Mucosa of descending colon (tissue), 3 donors: ENCODE measurements at regions not wholly inside any gene's neighbourhood (a gene's known extent, or its start where the extent isn't known, plus 50 kb on each side); places are given as distances from the start of the nearest gene placed in this dataset.
"Not testable (repeated sequence)": the region's sequence is repeated elsewhere in the genome, so short reads cannot be mapped to it uniquely, and the experiment has no call there.

Source experiments
- ATAC-seq: fragments of 200-7000 bp; cut with Tn5 transposase; one replicate; pipeline ENCODE4 v1.9.1; 2020; ENCODE audit warnings: mild to moderate bottlenecking, moderate library complexity
- DNase-seq, 3 donors: peaks; one replicate each; pipeline ENCODE4 v3.0.0-alpha.2; 2020
- H3K36me3 ChIP-seq: fragments of 200-600 bp; one replicate; pipeline ENCODE4 v1.8.0; 2021; ENCODE audit warnings: low read depth, mild to moderate bottlenecking
- H3K4me1 ChIP-seq: fragments of 200-600 bp; one replicate; pipeline ENCODE4 v1.8.0; 2021; ENCODE audit warnings: low read depth, mild to moderate bottlenecking
- H3K4me3 ChIP-seq: fragments of 200-600 bp; one replicate; pipeline ENCODE4 v1.8.0; 2021; ENCODE audit warnings: mild to moderate bottlenecking
- H3K9me3 ChIP-seq: fragments of 200-600 bp; one replicate; pipeline ENCODE4 v1.8.0; 2021; ENCODE audit warnings: mild to moderate bottlenecking
- intact Hi-C, 2 donors: fragments of 100-400 bp; cut with DNase I in 1 of 2; cut with micrococcal nuclease in 1 of 2; formaldehyde crosslinking; loops; one replicate each; pipeline versions ENCODE4 v1.11.0 to v1.11.1; 2022; cut with DNase I, micrococcal nuclease
- TF ChIP-seq, protein P1 (sequence below): fragments of 200-600 bp; IDR thresholded peaks from one replicate; pipeline ENCODE4 v1.8.0; 2022; ENCODE audit warnings: antibody characterized with exemption, mild to moderate bottlenecking
- donor health status: DM: no; HTN: no; CAD: no; lungs with moderate emphysema.
- donor health status: DM: no; HTN: no; CAD: no.
- donor health status: DM: no; HTN: yes; CAD: no.

DNA sequence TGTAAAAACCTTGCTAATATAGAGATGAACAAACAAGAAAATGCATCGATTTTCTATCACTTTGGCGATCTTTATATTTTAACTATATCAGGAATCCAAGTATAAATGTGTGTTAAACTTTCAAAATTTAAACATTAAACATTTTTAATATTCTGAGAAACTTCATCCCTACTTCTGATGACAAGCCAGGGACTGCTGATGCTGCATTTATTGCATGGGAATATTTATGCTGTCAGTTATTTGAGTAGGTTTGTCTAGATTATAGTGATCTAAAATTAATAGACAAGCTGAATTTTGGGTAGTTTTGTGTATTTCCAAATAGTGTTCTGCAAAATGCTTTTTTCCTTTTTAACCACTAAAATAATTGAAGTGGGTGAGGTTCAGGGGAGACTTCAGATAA lies 175.3 kb downstream of the LEPR start:
- intact Hi-C loops, result no loop called here
- Histone ChIP-seq H3K36me3 (no peaks in the 10 kb centered on the region), H3K4me3 (no peak overlapping the region), H3K4me1 (no peaks in the 10 kb centered on the region), H3K9me3 (no peaks in the 10 kb centered on the region)
- ATAC-seq, result no peak
- TF ChIP-seq, protein P1, sequence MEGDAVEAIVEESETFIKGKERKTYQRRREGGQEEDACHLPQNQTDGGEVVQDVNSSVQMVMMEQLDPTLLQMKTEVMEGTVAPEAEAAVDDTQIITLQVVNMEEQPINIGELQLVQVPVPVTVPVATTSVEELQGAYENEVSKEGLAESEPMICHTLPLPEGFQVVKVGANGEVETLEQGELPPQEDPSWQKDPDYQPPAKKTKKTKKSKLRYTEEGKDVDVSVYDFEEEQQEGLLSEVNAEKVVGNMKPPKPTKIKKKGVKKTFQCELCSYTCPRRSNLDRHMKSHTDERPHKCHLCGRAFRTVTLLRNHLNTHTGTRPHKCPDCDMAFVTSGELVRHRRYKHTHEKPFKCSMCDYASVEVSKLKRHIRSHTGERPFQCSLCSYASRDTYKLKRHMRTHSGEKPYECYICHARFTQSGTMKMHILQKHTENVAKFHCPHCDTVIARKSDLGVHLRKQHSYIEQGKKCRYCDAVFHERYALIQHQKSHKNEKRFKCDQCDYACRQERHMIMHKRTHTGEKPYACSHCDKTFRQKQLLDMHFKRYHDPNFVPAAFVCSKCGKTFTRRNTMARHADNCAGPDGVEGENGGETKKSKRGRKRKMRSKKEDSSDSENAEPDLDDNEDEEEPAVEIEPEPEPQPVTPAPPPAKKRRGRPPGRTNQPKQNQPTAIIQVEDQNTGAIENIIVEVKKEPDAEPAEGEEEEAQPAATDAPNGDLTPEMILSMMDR, result no peak
- no peak for DNase-seq

DNA sequence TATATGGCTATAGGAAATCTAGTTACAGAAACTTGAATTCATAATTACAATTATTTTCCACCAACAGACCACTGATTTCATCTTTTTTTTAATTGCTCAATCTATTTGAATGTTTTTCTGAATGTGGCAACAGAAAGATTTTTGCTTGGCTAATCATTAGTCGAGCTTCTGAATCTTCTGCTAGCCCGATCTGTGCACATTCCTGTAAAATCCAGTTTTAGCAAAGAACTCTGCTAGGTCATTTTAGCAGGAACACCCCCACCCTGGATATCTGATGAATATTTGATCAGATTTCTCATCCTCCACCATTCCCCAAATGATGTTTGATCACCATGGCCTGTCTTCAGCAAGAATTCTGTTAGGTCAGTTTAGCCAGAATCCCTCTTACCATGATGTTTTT lies 176.3 kb downstream of the LEPR start:
- no peak for DNase-seq
- Histone ChIP-seq H3K4me3 (no peak overlapping the region), H3K4me1 (no peaks in the 10 kb centered on the region), H3K36me3 (no peaks in the 10 kb centered on the region), H3K9me3 (no peaks in the 10 kb centered on the region)
- intact Hi-C loops, result no loop called here
- ATAC-seq, result no peak
- TF ChIP-seq, protein P1, result no peak

DNA sequence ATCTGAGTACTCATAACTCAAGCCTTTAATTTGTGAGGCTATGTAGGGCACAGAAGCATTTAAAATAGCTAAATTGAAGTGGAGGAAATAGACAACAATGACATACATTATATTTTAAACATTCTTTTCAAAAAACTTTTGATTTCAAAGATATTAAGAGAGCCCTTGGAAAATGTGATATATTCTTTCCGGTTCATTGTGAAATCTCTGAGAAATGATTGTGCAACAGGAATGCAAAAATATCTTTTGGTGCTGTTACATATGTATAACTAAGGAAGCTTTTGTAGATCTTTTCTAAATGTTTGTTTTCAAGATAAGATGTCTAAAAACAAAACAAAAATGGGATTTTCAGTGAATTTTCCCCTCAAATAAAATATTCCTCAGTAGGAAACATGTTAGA lies 185.2 kb downstream of the LEPR start:
- no peaks in the 10 kb centered on the region for H3K36me3 ChIP-seq
- ATAC-seq, result no peak
- no peaks in the 10 kb centered on the region for H3K4me1 ChIP-seq
- no peaks in the 10 kb centered on the region for H3K9me3 ChIP-seq
- no peak for DNase-seq
- H3K4me3 ChIP-seq, result no peak overlapping the region
- intact Hi-C loops, result no loop called here
- TF ChIP-seq, protein P1, result no peak

DNA sequence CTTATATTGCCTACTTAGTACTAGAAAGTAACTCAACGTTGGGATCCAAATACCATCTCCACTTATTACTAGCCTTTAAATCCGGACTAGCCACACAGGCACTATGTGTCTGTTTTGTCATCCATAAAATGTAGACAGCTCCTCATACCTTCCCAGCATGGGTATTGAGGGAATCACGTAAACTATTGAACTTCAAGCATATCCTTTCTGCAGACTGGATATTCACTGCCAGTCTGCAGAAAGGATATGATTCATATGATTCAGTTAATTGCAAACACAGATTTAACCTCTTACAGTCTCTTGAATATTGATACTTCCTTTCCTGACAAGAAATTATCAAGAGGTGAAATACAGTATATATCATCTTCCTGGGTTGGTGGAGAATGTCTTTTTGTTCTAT lies 186.0 kb downstream of the LEPR start:
- DNase-seq, result no peak
- no peak overlapping the region for H3K4me3 ChIP-seq
- TF ChIP-seq, protein P1, result no peak
- intact Hi-C loops, result no loop called here
- H3K4me1 ChIP-seq, result no peaks in the 10 kb centered on the region
- H3K36me3 ChIP-seq, result no peaks in the 10 kb centered on the region
- no peak for ATAC-seq
- H3K9me3 ChIP-seq, result no peaks in the 10 kb centered on the region

DNA sequence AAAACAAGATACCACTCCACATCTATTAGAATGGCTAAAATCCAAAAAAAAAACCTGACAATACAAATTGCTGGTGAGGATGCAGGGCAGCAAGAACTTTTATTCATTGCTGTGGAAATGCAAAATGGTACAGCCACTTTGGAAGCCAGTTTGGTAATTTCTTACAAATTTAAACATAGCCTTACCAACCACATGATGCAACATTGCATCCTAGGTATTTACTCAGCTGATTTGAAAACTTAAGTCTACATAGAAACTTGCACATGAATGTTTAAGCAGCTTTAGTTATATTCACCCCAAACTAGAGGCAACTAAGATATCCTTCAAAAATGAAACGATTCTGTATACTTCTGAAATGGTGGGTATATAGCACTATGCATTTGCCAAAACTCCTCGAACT lies 178.8 kb upstream of the PDE4B start:
- TF ChIP-seq, protein P1, result no peak
- H3K9me3 ChIP-seq, result no peaks in the 10 kb centered on the region
- DNase-seq, result no peak
- ATAC-seq, result no peak
- H3K4me1 ChIP-seq, result no peaks in the 10 kb centered on the region
- intact Hi-C loops, result no loop called here
- no peaks in the 10 kb centered on the region for H3K36me3 ChIP-seq
- no peak overlapping the region for H3K4me3 ChIP-seq

DNA sequence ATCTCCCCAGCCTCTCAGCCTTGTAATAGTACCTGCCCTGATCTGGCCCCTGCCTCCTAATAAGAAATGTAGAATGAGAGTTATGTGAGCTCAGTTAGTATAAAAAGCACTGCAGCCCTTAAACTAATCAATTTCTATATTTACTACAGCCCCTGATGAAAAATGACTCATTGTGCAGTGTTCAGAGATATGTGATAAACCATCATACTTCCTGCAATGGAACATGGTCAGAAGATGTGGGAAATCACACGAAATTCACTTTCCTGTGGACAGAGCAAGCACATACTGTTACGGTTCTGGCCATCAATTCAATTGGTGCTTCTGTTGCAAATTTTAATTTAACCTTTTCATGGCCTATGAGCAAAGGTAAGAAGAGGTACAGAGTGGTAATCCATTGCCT lies 176.8 kb upstream of the PDE4B start:
- no peak for ATAC-seq
- Histone ChIP-seq H3K4me3 (no peak overlapping the region), H3K4me1 (no peaks in the 10 kb centered on the region), H3K36me3 (no peaks in the 10 kb centered on the region), H3K9me3 (no peaks in the 10 kb centered on the region)
- intact Hi-C loops, result no loop called here
- TF ChIP-seq, protein P1, result no peak
- no peak for DNase-seq

DNA sequence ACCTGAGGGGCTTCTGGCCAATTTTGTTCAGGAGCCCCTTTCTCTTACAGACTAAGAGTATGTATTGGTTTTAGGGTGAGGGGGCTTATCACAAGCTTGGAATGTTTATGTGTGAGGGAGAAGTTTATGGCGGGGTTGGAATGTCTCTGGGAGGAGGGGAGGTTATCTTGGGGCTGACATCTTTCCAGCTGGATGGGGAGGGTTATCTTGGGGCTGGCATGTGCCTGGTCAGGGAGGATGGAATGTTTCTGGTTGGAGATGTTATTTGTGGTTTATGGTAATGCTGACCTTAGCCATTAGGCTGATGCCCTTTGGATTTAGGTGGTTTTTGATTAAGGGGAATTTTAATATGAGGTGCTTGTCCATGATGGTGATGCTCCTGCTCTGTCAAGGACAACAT lies 171.0 kb upstream of the PDE4B start:
- DNase-seq, H3K36me3 ChIP-seq, H3K4me1 ChIP-seq, ATAC-seq, intact Hi-C loops, H3K4me3 ChIP-seq, H3K9me3 ChIP-seq: not testable (repeated sequence)
